ENCODE measurements at regions not wholly inside any gene's neighbourhood (a gene's known extent, or its start where the extent isn't known, plus 50 kb on each side); places are given as distances from the start of the nearest gene placed in this dataset.
"Not testable (repeated sequence)": the region's sequence is repeated elsewhere in the genome, so short reads cannot be mapped to it uniquely, and the experiment has no call there.

DNA sequence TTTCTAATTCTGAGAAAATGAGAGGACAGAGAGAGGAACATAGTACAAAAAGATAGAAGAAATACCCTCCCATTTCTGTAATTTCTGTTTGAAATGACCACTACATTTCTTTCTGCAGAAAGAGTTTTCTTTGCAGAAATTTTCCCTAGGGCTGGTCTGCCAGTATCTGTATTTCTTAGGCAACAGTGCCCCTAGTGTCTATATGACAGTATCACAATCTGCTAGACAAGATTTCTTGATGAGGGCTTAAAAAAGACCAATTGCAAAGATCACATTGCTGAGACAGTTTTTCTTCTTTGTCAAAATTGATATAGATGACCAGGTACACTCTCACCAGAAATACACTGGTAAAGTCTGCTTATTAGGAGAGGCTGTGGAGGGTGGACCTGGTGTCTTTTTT is 81.0 kb upstream of the ZDHHC15 start:
- no peaks in the 10 kb centered on the region for H3K36me3 ChIP-seq (ENCODE audit: insufficient read depth, low read length)
- H3K27me3 ChIP-seq (ENCODE audit: insufficient read depth, low read length) = no peaks in the 10 kb centered on the region
- no peak overlapping the region for H3K9ac ChIP-seq (ENCODE audit: low read length)
- H2AFZ ChIP-seq (ENCODE audit: low read length) = no peak overlapping the region
- TF ChIP-seq CTCF (IDR thresholded peaks at IDR 0.05; ENCODE audit: low read length) (peak; percentile 52), EZH2 (IDR thresholded peaks at IDR 0.05; ENCODE audit: borderline replicate concordance, low read length) (no peak)
- H3K4me2 ChIP-seq (ENCODE audit: low read length) = no peak overlapping the region
- H3K9me2 ChIP-seq (ENCODE audit: low read depth, low read length) = no peaks in the 10 kb centered on the region
- H3K9me3 ChIP-seq (ENCODE audit: low read length) = no peaks in the 10 kb centered on the region
- H3K4me1 ChIP-seq (ENCODE audit: insufficient read depth, low read length, severe bottlenecking) = no peaks in the 10 kb centered on the region
- H3K27ac ChIP-seq (ENCODE audit: low read depth, low read length, poor library complexity, severe bottlenecking) = no peak overlapping the region
- no peaks in the 10 kb centered on the region for H4K20me1 ChIP-seq (ENCODE audit: insufficient read depth, low read length)
- no peaks in the 10 kb centered on the region for H3K79me2 ChIP-seq (ENCODE audit: insufficient read depth, low read length)
- H3K4me3 ChIP-seq (ENCODE audit: low read depth, low read length, poor library complexity, severe bottlenecking) = no peak overlapping the region
- H3F3A ChIP-seq (ENCODE audit: insufficient read depth, low read length) = no peaks in the 10 kb centered on the region

DNA sequence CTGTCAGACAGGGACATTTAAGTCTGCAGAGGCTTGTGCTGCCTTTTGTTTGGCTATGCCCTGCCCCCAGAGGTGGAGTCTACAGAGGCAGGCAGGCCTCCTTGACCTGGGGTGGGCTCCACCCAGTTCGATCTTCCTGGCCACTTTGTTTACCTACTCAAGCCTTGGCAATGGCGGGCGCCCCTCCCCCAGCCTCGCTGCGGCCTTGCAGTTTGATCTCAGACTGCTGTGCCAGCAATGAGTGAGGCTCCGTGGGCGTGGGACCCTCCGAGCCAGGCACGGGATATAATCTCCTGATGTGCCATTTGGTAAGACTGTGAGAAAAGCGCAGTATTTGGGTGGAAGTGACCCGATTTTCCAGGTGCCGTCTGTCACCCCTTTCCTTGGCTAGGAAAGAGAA is 79.2 kb upstream of the ZDHHC15 start:
- H3K9me3 ChIP-seq (ENCODE audit: low read length); H3F3A ChIP-seq (ENCODE audit: insufficient read depth, low read length); H3K27me3 ChIP-seq (ENCODE audit: insufficient read depth, low read length); H2AFZ ChIP-seq (ENCODE audit: low read length); H3K4me2 ChIP-seq (ENCODE audit: low read length); H3K9me2 ChIP-seq (ENCODE audit: low read depth, low read length); H3K27ac ChIP-seq (ENCODE audit: low read depth, low read length, poor library complexity, severe bottlenecking); H3K9ac ChIP-seq (ENCODE audit: low read length); H3K4me3 ChIP-seq (ENCODE audit: low read depth, low read length, poor library complexity, severe bottlenecking); H3K36me3 ChIP-seq (ENCODE audit: insufficient read depth, low read length); H3K4me1 ChIP-seq (ENCODE audit: insufficient read depth, low read length, severe bottlenecking); H3K79me2 ChIP-seq (ENCODE audit: insufficient read depth, low read length); H4K20me1 ChIP-seq (ENCODE audit: insufficient read depth, low read length): not testable (repeated sequence)

DNA sequence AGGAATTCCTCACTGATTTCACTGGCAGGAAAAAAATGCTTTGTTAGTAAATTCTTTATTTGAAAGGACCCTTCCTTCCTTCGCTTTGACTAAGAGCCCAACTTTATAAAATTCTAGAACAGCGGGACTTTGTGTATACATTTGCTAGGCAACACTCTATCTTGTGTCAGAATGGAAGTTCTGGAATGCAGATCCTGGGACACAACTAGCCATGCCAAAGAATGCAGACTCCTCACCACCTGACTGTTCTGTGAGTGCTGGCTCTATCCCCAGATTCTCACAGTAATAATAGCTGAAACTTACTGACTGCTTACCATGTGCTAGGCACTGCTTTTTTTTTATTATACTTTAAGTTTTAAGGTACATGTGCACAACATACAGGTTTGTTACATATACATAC is 73.3 kb upstream of the ZDHHC15 start:
- Histone ChIP-seq H3K27ac (ENCODE audit: low read depth, low read length, poor library complexity, severe bottlenecking) (no peak overlapping the region), H3K9me2 (ENCODE audit: low read depth, low read length) (no peaks in the 10 kb centered on the region), H3K4me3 (ENCODE audit: low read depth, low read length, poor library complexity, severe bottlenecking) (no peak overlapping the region), H3F3A (ENCODE audit: insufficient read depth, low read length) (no peaks in the 10 kb centered on the region), H4K20me1 (ENCODE audit: insufficient read depth, low read length) (no peaks in the 10 kb centered on the region), H3K36me3 (ENCODE audit: insufficient read depth, low read length) (no peaks in the 10 kb centered on the region), H3K9ac (ENCODE audit: low read length) (no peak overlapping the region), H3K79me2 (ENCODE audit: insufficient read depth, low read length) (no peaks in the 10 kb centered on the region), H2AFZ (ENCODE audit: low read length) (no peak overlapping the region), H3K4me1 (ENCODE audit: insufficient read depth, low read length, severe bottlenecking) (no peaks in the 10 kb centered on the region), H3K4me2 (ENCODE audit: low read length) (no peak overlapping the region), H3K27me3 (ENCODE audit: insufficient read depth, low read length) (no peaks in the 10 kb centered on the region), H3K9me3 (ENCODE audit: low read length) (no peaks in the 10 kb centered on the region)
- TF ChIP-seq CTCF (IDR thresholded peaks at IDR 0.05; ENCODE audit: low read length) (no peak), EZH2 (IDR thresholded peaks at IDR 0.05; ENCODE audit: borderline replicate concordance, low read length) (no peak)

GRCh38 chrX:75593186-75593585 is 70.3 kb upstream of the ZDHHC15 start:
- H2AFZ ChIP-seq (ENCODE audit: low read length); H3K4me1 ChIP-seq (ENCODE audit: insufficient read depth, low read length, severe bottlenecking); H3K4me2 ChIP-seq (ENCODE audit: low read length); H3K27ac ChIP-seq (ENCODE audit: low read depth, low read length, poor library complexity, severe bottlenecking); H3K79me2 ChIP-seq (ENCODE audit: insufficient read depth, low read length); H3K4me3 ChIP-seq (ENCODE audit: low read depth, low read length, poor library complexity, severe bottlenecking); H3K27me3 ChIP-seq (ENCODE audit: insufficient read depth, low read length); H3K9ac ChIP-seq (ENCODE audit: low read length); H3K36me3 ChIP-seq (ENCODE audit: insufficient read depth, low read length); H4K20me1 ChIP-seq (ENCODE audit: insufficient read depth, low read length); H3F3A ChIP-seq (ENCODE audit: insufficient read depth, low read length); H3K9me3 ChIP-seq (ENCODE audit: low read length); H3K9me2 ChIP-seq (ENCODE audit: low read depth, low read length): not testable (repeated sequence)

Data from OCI-LY1 (cell line).